AG04450 (cell line): ENCODE measurements at regions not wholly inside any gene's neighbourhood (a gene's known extent, or its start where the extent isn't known, plus 50 kb on each side); places are given as distances from the start of the nearest gene placed in this dataset.
A peak's percentile ranks its signal among the peaks of the same experiment; 100 is the strongest.

Experiments used
- CTCF ChIA-PET: fragments of 300-600, 350-600 bp; formaldehyde crosslinking; extraction: SDS; loops from one replicate; lab custom pipeline; 2022; ENCODE audit warnings: antibody characterized with exemption, inconsistent platforms; lab: Charles Lee
- POLR2A ChIA-PET: fragments of 350-600 bp; formaldehyde crosslinking; extraction: SDS; loops from one replicate; lab custom pipeline; 2021; ENCODE audit warnings: antibody characterized with exemption, inconsistent platforms; lab: Yijun Ruan, JAX
- DNase-seq: peaks from one replicate; pipeline ENCODE4 v3.0.0-alpha.2; 2011; ENCODE audit warnings: low read depth, low spot score
- H3K27ac ChIP-seq: one replicate; pipeline ENCODE4 v1.5.1; 2012; ENCODE audit warnings: low read depth, low read length, control low read depth
- H3K27me3 ChIP-seq: one replicate; pipeline ENCODE4 v1.6.0; 2012; ENCODE audit warnings: low read length; ENCODE audit not compliant: control insufficient read depth, insufficient read depth
- H3K4me3 ChIP-seq: 2 replicates; pipeline ENCODE4 v1.5.1; 2011; ENCODE audit warnings: mild to moderate bottlenecking, low read depth, low read length, control low read depth
- H3K9me3 ChIP-seq: 2 replicates; pipeline ENCODE4 v1.5.1; 2012; ENCODE audit warnings: low read length; ENCODE audit not compliant: control insufficient read depth, insufficient read depth
- TF ChIP-seq, protein P1 (sequence below): IDR thresholded peaks from 2 replicates; pipeline ENCODE4 v1.5.1; 2011; ENCODE audit warnings: low read depth, low read length, control low read depth, inconsistent platforms

GRCh38 chr2:57516698-57517340 is 529.8 kb upstream of the VRK2 start:
- DNase-seq, result peak; percentile 0
- no peak overlapping the region for H3K4me3 ChIP-seq
- H3K9me3 ChIP-seq, result no peaks in the 10 kb centered on the region
- CTCF ChIA-PET, result interaction anchor here (2.3 to 2.6 kb wide), 2 partner anchors 19 to 1333 kb away, joined by 6 to 20 read pairs; partner anchors contain the start of gene CCDC85A
- TF ChIP-seq, protein P1, sequence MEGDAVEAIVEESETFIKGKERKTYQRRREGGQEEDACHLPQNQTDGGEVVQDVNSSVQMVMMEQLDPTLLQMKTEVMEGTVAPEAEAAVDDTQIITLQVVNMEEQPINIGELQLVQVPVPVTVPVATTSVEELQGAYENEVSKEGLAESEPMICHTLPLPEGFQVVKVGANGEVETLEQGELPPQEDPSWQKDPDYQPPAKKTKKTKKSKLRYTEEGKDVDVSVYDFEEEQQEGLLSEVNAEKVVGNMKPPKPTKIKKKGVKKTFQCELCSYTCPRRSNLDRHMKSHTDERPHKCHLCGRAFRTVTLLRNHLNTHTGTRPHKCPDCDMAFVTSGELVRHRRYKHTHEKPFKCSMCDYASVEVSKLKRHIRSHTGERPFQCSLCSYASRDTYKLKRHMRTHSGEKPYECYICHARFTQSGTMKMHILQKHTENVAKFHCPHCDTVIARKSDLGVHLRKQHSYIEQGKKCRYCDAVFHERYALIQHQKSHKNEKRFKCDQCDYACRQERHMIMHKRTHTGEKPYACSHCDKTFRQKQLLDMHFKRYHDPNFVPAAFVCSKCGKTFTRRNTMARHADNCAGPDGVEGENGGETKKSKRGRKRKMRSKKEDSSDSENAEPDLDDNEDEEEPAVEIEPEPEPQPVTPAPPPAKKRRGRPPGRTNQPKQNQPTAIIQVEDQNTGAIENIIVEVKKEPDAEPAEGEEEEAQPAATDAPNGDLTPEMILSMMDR, result peak; percentile 57
- H3K27me3 ChIP-seq, result no peaks in the 10 kb centered on the region
- no peak overlapping the region for H3K27ac ChIP-seq
- POLR2A ChIA-PET, result no interaction called here

DNA sequence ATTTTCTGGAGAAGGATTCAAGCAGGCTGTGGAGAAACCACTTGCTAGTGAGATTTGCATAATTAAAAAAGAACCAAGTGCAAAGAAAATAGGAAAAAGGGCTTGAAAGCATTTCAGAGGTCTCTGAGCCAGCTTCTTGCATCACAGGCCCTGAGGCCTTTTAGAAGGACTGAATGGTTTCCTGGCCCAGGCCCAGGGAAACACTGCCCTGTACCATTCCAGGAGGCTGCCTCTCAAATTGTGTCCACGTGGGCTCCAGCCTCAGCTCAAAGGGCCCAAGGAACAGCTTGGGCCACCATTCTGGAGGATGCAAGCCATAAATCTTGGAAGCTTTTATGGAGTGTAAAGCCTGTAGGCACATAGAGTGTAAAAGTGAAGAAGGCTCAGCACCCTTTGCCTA is 523.3 kb upstream of the VRK2 start:
- POLR2A ChIA-PET, result no interaction called here
- CTCF ChIA-PET, result no interaction called here

DNA sequence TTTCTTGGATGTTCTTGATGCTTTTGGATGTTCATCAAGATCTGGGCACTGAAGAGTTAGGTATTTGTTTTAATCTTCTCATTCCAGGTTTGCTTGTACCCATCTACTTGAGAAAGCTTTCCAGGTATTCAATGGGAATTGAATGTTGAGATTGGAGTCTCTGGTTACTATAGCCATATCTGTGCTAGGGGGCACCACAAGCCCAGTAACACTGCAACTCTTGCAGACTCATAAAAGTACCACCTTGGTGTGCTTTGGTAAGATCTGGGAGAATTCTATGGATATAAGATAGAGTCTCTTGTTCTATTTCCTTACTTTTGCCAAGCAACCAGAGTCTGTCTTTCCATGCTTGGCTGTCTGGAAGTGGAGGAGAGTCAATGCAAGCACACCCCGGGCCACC is 518.9 kb upstream of the VRK2 start:
- TF ChIP-seq, protein P1, result no peak
- Histone ChIP-seq H3K4me3 (no peak overlapping the region), H3K27me3 (no peaks in the 10 kb centered on the region), H3K27ac (no peak overlapping the region), H3K9me3 (peaks cover 10% of the 10 kb centered on the region)
- DNase-seq, result no peak
- POLR2A ChIA-PET, result no interaction called here
- CTCF ChIA-PET, result no interaction called here

More for the DNA sequence above, 523.3 kb upstream of the VRK2 start:
- Histone ChIP-seq H3K9me3 (peaks cover 7% of the 10 kb centered on the region), H3K27ac (no peak overlapping the region), H3K4me3 (no peak overlapping the region), H3K27me3 (no peaks in the 10 kb centered on the region)
- TF ChIP-seq, protein P1, result no peak
- no peak for DNase-seq

DNA sequence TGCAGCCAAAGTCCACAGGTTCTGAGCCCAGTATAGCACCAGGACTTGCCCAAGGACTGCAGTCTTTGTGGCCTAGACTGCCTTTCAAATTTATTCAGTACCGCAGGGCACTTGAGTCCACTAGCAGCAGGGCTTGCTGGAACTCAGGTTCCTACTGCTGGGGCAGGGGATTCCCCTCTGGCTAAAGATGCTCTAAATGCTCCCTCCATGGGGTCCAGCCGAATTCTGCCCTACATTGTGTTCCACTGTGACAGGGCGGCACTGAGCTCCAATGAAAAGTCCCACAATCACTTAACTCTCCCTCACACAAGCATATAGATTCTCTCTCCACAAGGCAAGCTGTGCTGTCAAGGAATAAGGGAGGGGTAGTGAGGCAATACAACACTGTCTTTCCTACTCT is 518.1 kb upstream of the VRK2 start:
- Histone ChIP-seq H3K4me3 (no peak overlapping the region), H3K27me3 (no peaks in the 10 kb centered on the region), H3K9me3 (peaks cover 10% of the 10 kb centered on the region), H3K27ac (no peak overlapping the region)
- ChIA-PET CTCF (interaction anchor here (0.8 kb wide), 1 partner anchor 1345 kb away, joined by 3 read pairs; the partner anchor contains the start of gene CCDC85A), POLR2A (no interaction called here)
- TF ChIP-seq, protein P1, result no peak
- no peak for DNase-seq

DNA sequence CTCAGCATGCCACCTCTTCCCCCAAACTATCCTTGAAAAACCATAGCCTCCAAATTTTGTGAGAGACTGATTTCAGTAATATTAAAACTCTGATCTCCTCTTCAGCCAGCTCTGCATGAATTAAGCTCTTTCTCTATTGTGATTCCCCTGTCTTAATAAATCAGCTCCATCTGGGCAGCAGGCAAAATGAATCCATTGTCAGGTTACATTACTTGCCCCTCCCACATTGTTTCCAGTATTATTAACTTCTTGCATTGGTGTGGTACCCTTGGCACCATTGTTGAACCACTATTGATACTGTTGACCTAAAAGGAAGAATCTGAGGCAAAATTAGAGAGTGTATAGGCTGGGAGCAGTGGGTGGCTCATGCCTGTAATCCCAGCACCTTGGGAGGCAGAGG is 512.2 kb upstream of the VRK2 start:
- TF ChIP-seq, protein P1, result no peak
- no peaks in the 10 kb centered on the region; the same call in 1 of the 2 replicates for H3K9me3 ChIP-seq
- POLR2A ChIA-PET, result no interaction called here
- no peak for DNase-seq
- H3K27me3 ChIP-seq, result no peaks in the 10 kb centered on the region
- no peak overlapping the region for H3K27ac ChIP-seq
- CTCF ChIA-PET, result no interaction called here
- H3K4me3 ChIP-seq, result no peak overlapping the region
